NB4 (cell line): ENCODE measurements at regions not wholly inside any gene's neighbourhood (a gene's known extent, or its start where the extent isn't known, plus 50 kb on each side); places are given as distances from the start of the nearest gene placed in this dataset.
A peak's percentile ranks its signal among the peaks of the same experiment; 100 is the strongest.

Experiments
- DNase-seq: peaks from one replicate; pipeline ENCODE4 v3.0.0; 2010; ENCODE audit warnings: low read depth
- H3K4me3 ChIP-seq: one replicate; pipeline ENCODE4 v1.5.1; 2011; ENCODE audit warnings: mild to moderate bottlenecking, low read depth, low read length, moderate library complexity
- MYC ChIP-seq: IDR thresholded peaks from 2 replicates; pipeline ENCODE4 v1.6.1; 2011; ENCODE audit warnings: low read depth, low read length
- POLR2A ChIP-seq: IDR thresholded peaks from 2 replicates; pipeline ENCODE4 v1.6.1; 2011; ENCODE audit warnings: mild to moderate bottlenecking; ENCODE audit not compliant: insufficient read length; ENCODE audit errors: extremely low read depth
- TF ChIP-seq, protein P1 (sequence below): IDR thresholded peaks from one replicate; pipeline ENCODE4 v1.5.1; 2012; ENCODE audit warnings: low read depth, low read length
- TF ChIP-seq, protein P2 (sequence below): IDR thresholded peaks from 2 replicates; pipeline ENCODE4 v1.6.1; 2011; ENCODE audit warnings: low read depth, low read length

DNA sequence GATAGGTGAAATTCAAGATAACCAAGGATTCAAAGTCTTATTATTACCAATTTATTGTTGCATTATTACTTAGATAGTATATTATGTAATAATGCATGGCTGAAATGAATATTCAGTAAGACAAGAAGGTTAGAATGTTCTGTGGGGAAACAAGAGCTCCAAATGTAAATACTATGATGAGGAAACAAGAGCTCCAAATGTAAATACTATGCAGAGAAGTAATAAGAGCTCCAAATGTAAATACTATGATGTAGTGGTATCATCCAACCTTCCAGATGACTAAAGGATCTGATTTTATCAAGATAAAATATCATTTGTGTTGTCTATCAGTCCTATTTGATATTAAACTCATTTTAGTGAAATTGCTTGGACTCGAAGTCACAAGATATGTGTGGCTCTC, 82.2 kb upstream of the PCDH18 start:
- TF ChIP-seq, protein P1, sequence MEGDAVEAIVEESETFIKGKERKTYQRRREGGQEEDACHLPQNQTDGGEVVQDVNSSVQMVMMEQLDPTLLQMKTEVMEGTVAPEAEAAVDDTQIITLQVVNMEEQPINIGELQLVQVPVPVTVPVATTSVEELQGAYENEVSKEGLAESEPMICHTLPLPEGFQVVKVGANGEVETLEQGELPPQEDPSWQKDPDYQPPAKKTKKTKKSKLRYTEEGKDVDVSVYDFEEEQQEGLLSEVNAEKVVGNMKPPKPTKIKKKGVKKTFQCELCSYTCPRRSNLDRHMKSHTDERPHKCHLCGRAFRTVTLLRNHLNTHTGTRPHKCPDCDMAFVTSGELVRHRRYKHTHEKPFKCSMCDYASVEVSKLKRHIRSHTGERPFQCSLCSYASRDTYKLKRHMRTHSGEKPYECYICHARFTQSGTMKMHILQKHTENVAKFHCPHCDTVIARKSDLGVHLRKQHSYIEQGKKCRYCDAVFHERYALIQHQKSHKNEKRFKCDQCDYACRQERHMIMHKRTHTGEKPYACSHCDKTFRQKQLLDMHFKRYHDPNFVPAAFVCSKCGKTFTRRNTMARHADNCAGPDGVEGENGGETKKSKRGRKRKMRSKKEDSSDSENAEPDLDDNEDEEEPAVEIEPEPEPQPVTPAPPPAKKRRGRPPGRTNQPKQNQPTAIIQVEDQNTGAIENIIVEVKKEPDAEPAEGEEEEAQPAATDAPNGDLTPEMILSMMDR, result no peak
- TF ChIP-seq, protein P2, sequence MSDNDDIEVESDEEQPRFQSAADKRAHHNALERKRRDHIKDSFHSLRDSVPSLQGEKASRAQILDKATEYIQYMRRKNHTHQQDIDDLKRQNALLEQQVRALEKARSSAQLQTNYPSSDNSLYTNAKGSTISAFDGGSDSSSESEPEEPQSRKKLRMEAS, result no peak
- TF ChIP-seq MYC, result no peak
- no peak for TF ChIP-seq POLR2A
- no peak overlapping the region for H3K4me3 ChIP-seq
- DNase-seq, result no peak

DNA sequence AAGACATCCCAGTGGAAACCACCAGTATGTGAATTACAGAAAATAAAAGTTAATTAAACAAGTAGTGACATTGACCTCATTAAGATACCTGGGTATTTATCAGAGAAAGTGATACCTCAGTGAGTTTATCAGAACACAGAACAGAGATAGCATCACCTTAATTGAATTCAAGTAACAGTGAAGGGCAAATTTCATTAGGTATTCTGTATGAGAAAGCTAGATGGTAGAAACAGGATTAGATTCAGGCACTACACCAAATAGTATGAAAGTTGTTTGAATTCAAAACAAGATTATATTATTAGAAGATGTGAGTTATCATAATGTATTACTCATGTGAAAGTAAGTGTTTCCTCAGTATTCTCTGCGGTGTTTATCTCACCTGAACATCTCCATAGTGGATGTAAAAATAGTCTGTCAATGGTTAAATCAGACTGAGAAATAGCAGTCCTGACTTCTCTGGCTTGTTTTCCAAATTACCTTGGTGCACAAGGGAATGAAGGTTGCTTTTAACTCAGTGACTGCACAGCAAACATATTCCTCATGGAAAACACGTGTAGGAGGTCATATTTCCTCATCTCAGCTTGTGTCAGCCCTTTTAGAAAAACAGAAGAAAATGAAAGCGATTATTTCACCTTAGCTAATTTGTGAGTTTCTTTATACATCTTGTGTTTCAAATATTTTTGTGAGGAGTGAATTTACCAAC, 79.9 kb upstream of the PCDH18 start:
- no peak overlapping the region for H3K4me3 ChIP-seq
- no peak for DNase-seq
- no peak for TF ChIP-seq MYC
- TF ChIP-seq, protein P1, result no peak
- TF ChIP-seq, protein P2, result no peak
- no peak for TF ChIP-seq POLR2A

DNA sequence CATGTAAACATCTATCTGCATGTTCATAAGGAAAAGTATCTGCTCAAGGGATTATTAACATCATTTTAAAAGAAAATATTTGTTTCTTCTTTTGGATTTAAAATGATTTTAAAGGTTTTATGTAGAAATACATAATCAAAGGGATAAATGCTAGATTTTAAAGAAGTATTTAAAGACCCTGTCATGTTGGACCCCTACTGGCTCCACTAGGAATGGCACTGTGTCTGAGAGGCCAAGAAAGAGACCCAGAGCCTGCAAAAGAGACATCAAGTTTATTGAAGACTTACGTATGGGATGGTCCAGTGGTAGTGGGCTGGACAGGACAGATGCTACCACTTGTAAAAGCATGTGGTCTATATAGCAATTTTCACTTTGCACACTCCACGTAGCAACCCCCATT, 78.7 kb upstream of the PCDH18 start:
- H3K4me3 ChIP-seq, result no peak overlapping the region
- peak; percentile 3 for DNase-seq
- TF ChIP-seq, protein P1, result peak; percentile 15
- no peak for TF ChIP-seq MYC

DNA sequence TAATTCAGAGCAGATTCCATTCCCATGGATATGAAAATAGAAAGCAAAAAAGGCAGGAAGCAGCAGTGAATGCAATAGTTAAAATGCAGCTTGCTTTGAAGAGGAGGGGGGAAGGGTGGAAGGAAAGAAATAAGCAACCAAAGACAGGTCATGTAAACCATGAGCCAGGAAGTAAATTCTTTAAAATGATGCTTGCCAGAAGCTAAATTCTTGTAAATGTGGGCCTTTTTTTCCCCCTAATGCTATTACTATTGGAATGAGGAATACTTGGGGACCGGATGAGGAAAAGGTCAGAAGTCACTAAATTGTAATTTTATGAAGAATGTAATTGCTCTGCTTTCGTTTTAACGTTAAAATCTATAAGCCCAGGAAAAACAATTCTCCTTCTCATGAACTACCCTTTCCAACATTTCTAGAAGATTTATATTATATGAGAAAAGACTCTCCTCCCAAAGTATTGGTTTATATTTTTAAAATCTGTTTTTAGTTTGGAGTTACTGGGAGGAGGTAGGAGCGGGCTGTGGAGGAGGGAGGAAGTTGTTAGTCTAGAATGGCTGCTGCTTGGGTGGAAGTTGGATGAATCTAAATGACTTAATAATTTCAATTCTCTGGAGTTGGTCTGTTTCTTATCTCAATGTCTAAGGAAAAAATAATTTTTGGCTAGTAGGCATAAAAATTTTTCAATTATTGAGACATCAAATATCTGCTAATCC, 77.6 kb upstream of the PCDH18 start:
- no peak for DNase-seq
- H3K4me3 ChIP-seq, result no peak overlapping the region
- TF ChIP-seq, protein P2, result no peak
- TF ChIP-seq, protein P1, result no peak
- no peak for TF ChIP-seq POLR2A
- no peak for TF ChIP-seq MYC

DNA sequence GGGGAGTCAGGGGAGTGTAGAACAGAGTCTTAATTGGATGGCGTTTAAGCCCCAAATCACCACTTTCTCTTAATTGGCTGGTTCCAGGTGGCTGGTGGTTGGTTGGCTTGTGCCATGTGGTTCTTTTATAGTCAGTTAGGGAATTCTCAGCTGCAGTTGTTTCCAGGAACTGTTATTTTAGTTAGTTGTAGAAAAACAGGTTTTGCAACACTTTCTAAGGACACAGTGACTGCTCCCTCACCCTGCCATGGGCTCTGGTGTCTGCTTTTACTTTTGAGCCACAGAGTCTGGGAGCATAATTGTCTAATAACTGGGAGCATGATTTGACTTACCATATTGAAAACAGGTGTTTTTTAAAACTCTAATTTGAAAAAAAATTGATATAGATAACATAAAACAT, 75.8 kb upstream of the PCDH18 start:
- no peak overlapping the region for H3K4me3 ChIP-seq
- TF ChIP-seq, protein P2, result no peak
- TF ChIP-seq POLR2A, result no peak
- TF ChIP-seq, protein P1, result no peak
- no peak for TF ChIP-seq MYC
- DNase-seq, result no peak
